ENCODE measurements at regions not wholly inside any gene's neighbourhood (a gene's known extent, or its start where the extent isn't known, plus 50 kb on each side); places are given as distances from the start of the nearest gene placed in this dataset.

DNA sequence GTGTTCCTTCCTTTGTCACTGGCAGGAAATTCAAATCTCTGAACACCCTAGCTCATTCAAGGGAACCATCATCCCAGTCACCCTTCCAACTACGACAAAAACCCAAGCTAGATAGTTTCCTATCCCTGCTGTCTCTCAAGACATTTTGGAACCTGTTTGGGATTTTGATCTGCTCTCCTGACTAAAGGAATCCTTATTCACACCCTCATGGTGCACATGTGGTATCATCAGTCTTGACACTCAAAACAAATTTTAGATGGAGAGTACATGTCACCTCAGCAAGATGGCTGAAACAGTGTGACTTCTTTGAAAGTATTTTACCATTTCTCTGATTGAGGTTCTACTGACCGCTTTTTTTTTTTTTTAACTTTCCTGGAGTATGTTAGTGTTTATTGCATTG is 234.3 kb upstream of the TMEM229A start:
- Histone ChIP-seq H3K4me3 (no peak overlapping the region), H3K27me3 (no peaks in the 10 kb centered on the region), H3K27ac (no peak overlapping the region), H3K36me3 (no peaks in the 10 kb centered on the region), H3K4me1 (no peaks in the 10 kb centered on the region), H3K9me3 (no peaks in the 10 kb centered on the region)
- DNase-seq (no peak), ATAC-seq (ENCODE audit: low FRiP score in 2 of 2) (no peak)
- 58 to 63% methylated on average over 2 of the region's 2 CpGs for WGBS, 2 donors
- TF ChIP-seq, protein P1, sequence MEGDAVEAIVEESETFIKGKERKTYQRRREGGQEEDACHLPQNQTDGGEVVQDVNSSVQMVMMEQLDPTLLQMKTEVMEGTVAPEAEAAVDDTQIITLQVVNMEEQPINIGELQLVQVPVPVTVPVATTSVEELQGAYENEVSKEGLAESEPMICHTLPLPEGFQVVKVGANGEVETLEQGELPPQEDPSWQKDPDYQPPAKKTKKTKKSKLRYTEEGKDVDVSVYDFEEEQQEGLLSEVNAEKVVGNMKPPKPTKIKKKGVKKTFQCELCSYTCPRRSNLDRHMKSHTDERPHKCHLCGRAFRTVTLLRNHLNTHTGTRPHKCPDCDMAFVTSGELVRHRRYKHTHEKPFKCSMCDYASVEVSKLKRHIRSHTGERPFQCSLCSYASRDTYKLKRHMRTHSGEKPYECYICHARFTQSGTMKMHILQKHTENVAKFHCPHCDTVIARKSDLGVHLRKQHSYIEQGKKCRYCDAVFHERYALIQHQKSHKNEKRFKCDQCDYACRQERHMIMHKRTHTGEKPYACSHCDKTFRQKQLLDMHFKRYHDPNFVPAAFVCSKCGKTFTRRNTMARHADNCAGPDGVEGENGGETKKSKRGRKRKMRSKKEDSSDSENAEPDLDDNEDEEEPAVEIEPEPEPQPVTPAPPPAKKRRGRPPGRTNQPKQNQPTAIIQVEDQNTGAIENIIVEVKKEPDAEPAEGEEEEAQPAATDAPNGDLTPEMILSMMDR (IDR thresholded peaks at IDR 0.05) = no peak
- TF ChIP-seq POLR2AphosphoS5 (IDR thresholded peaks at IDR 0.05) = no peak
- TF ChIP-seq EP300 (IDR thresholded peaks at IDR 0.05) = no peak
- TF ChIP-seq POLR2A (IDR thresholded peaks at IDR 0.05) = no peak

DNA sequence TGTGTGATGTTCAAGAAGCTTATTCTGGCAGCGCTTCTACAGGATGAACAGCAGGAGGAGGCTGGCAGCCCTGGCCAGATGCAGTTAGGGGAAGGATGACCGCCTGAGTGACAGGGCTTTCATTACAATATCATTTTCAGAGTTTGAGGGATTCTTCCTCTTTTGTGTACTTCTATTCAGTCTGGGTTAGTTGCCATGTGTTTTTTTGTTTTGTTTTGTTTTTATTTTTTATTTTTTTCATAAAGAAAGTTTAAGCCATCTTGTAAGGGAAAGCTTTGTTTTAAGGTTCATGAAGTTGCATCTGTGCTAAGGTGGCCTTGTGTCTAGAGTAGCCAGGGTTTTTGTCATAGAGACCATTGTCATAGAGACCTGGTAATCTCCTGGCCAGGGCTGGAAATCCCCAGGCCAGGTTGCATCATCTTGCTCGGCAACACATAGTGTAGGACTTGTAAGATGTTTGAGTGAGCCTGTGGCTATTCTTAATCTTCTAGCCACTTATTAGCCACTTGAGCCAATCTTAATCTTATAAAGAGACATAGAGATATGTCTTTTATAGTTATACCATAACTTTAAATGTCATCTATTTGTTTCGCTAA is 230.5 kb upstream of the TMEM229A start:
- Histone ChIP-seq H3K27ac (no peak overlapping the region), H3K27me3 (no peaks in the 10 kb centered on the region), H3K4me3 (no peak overlapping the region), H3K4me1 (no peaks in the 10 kb centered on the region), H3K9me3 (no peaks in the 10 kb centered on the region), H3K36me3 (no peaks in the 10 kb centered on the region)
- ATAC-seq (ENCODE audit: low FRiP score in 2 of 2) (no peak), DNase-seq (no peak)
- WGBS, 2 donors = 78 to 79% methylated on average over 4 of the region's 4 CpGs
- TF ChIP-seq POLR2A (IDR thresholded peaks at IDR 0.05) (no peak), EP300 (IDR thresholded peaks at IDR 0.05) (no peak)

DNA sequence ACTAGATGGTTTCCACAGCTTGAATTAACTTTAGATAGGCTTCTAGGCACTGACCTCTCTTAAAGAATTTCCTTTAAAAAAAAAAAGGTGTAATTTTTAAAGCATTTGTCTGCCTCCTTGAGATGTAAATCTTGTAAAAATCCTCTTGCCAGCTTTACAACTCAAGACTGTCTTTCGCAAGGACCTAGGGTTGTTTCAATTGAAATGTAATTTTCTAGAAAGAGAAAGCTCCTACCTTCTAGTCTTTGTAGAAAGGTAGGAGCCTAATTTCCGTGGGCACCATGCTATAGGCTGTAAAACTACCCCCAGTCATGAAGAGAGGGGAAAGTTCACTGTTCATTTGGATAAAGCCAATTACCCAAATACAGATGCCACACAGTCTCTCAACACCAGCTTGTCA is 228.8 kb upstream of the TMEM229A start:
- no peak for TF ChIP-seq EP300 (IDR thresholded peaks at IDR 0.05)
- no peak for TF ChIP-seq POLR2A (IDR thresholded peaks at IDR 0.05)
- TF ChIP-seq, protein P1 (IDR thresholded peaks at IDR 0.05) = no peak
- TF ChIP-seq POLR2AphosphoS5 (IDR thresholded peaks at IDR 0.05) = no peak
- no peak for DNase-seq
- H3K4me1 ChIP-seq = no peaks in the 10 kb centered on the region
- no peaks in the 10 kb centered on the region for H3K36me3 ChIP-seq
- 54 to 56% methylated on average over 2 of the region's 2 CpGs for WGBS, 2 donors
- no peak overlapping the region for H3K27ac ChIP-seq
- no peak overlapping the region for H3K4me3 ChIP-seq
- ATAC-seq (ENCODE audit: low FRiP score in 2 of 2) = no peak
- no peaks in the 10 kb centered on the region for H3K9me3 ChIP-seq
- H3K27me3 ChIP-seq = no peaks in the 10 kb centered on the region

DNA sequence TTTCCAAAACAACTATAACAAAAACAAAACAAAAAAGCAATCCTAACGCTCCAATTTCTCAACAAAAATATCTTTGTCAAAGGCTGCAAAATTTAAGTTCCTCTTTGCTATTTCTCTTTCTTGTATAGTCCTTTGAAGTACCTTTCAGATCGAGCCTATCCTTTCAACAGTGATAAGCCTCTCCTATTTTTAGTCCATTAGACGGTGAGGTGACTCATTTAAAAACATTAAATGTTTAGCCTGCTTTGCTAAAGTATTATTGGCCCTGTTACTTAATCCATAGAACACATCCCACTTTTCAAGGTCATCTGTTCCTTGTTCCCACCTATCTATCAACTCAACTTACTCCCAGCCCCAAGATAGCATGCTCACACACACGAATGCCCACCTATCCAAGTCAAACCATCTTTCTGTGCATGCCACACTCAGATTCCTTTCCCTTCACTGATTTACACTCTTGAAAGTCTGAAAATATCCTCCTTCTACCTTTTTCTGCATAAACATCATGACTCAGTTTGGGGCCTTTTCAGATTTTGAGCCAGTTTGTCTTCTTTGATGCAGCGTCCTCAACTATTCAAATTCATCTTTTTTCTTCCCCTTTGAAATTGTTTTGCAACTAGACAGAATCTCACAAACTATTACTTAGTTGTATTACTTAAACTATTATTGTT is 224.9 kb upstream of the TMEM229A start:
- no peaks in the 10 kb centered on the region for H3K4me1 ChIP-seq
- no peaks in the 10 kb centered on the region for H3K27me3 ChIP-seq
- ATAC-seq (ENCODE audit: low FRiP score in 2 of 2) (no peak), DNase-seq (no peak)
- no peaks in the 10 kb centered on the region for H3K9me3 ChIP-seq
- TF ChIP-seq EP300 (IDR thresholded peaks at IDR 0.05) = no peak
- no peak for TF ChIP-seq POLR2AphosphoS5 (IDR thresholded peaks at IDR 0.05)
- TF ChIP-seq, protein P1 (IDR thresholded peaks at IDR 0.05) = no peak
- TF ChIP-seq POLR2A (IDR thresholded peaks at IDR 0.05) = no peak
- WGBS, 2 donors = 40 to 44% methylated on average over 5 of the region's 5 CpGs
- no peaks in the 10 kb centered on the region for H3K36me3 ChIP-seq
- no peak overlapping the region for H3K4me3 ChIP-seq
- H3K27ac ChIP-seq = no peak overlapping the region

DNA sequence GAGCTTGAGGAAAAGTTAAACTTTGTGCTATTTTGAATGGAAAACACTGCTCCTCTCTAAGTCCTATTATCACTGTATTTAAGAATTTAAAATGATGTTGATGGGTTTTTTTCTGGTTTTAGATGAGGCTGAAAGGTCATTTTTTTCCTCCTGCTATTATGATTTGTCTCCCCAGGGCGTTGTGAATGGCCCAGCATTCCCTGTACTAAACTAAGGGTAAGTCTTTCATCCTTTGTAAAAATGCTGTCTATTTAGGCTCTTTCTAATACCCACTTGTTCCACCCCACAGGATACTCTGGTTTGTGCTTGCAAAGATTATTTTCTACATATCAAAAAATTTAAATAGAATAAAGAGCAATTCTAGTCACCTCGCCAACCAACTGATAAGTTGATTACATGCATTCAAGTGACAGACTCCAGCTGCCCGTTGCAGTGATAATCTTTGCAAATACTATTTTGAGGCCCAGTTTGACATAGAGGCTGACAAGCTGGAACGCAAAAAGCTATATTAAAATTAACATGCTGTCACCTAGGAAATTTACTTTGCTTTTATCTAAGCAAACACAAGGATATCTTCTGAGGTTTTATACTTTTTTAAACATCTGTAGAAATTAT is 222.3 kb upstream of the TMEM229A start:
- Histone ChIP-seq H3K4me3 (no peak overlapping the region), H3K4me1 (no peaks in the 10 kb centered on the region), H3K27me3 (no peaks in the 10 kb centered on the region), H3K9me3 (no peaks in the 10 kb centered on the region), H3K36me3 (no peaks in the 10 kb centered on the region), H3K27ac (no peak overlapping the region)
- DNase-seq (no peak), ATAC-seq (ENCODE audit: low FRiP score in 2 of 2) (no peak)
- TF ChIP-seq POLR2A (IDR thresholded peaks at IDR 0.05) (no peak), EP300 (IDR thresholded peaks at IDR 0.05) (no peak), POLR2AphosphoS5 (IDR thresholded peaks at IDR 0.05) (no peak)
- TF ChIP-seq, protein P1 (IDR thresholded peaks at IDR 0.05) = no peak
- 36 to 59% methylated on average over 4 of the region's 4 CpGs for WGBS, 2 donors
